NCI-H2029 treated with DMSO at 0.1 percent for 48 hours (cell line): ENCODE measurements at regions not wholly inside any gene's neighbourhood (a gene's known extent, or its start where the extent isn't known, plus 50 kb on each side); places are given as distances from the start of the nearest gene placed in this dataset.
"Not testable (repeated sequence)": the region's sequence is repeated elsewhere in the genome, so short reads cannot be mapped to it uniquely, and the experiment has no call there.

ENCODE experiments used
- DNase-seq: peaks from one replicate; lab custom pipeline; 2025; lab: John Stamatoyannopoulos, UW

DNA sequence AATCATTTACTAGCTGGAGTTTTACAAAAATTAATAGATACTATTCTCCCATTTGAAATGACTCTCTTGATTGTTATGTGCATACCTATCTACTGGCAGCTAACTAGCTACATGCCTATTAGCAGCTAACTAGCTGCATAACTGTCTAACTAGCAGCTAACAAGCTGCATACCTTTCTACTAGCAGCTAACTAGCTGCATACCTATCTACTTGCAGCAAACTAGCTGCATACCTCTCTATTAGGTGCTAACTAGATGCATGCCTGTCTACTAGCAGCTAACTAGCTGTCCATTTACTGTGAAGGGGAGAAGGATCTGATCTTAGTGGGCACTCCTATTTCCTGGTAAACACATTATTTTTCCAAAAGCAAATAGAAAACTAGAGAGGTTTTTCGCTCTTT is 439.4 kb upstream of the PFKP start:
- no peak for DNase-seq

GRCh38 chr10:2625094-2625493 is 442.3 kb upstream of the PFKP start:
- no peak for DNase-seq

DNA sequence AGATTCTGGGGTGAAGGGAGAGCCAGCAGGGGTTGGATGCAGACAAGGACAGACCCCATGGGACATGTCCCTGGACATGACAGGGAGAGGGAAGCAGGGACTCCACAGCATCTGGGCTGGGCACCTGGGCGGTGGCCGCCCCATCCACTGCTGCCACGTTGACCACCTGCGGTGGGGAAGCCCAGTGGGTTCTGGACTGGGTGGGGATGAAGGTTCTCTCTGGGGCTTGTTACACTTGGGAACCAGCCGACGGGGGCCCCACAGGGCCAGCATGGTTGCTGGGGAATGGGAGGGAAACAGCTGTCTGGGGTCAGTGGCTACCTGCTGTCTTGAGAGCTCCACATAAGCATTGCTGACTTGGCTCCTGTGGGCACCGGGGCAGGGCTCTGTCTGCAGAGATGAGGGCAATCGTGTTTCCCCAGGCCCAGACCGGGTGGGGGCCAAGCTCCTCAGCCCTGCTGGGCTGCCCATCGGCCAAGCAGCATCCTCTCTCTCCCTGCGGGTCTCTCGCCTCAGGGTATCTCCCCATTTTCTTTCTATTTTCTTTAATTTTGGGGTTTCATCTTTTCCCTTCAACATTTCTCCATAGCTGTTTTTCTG is 443.6 kb upstream of the PFKP start:
- no peak for DNase-seq

- no peak for DNase-seq
These were observed 446.4 kb upstream of the PFKP start for GRCh38 chr10:2620827-2621521.

DNA sequence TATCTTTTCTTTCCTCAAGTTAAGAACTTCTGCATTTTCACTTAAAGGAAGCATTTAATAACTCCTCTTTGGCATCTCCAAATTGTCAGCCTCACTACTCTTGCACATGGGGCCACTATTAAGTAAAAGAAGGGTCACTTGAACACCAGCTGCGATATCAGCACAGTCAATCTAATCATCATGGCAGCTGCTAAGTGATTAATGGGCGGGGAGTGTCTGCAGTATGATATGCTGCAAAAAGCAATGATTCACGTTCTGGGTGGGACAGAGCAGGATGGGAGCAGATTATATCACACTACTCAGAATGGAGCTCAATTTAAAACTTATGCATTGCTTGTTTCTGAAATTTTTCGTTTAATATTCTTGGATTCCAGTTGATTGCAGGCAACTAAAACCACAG is 447.4 kb upstream of the PFKP start:
- DNase-seq = no peak

GRCh38 chr10:2619472-2619871 is 447.9 kb upstream of the PFKP start:
- no peak for DNase-seq

GRCh38 chr10:2618690-2619089 is 448.7 kb upstream of the PFKP start:
- peak; percentile 12 for DNase-seq

DNA sequence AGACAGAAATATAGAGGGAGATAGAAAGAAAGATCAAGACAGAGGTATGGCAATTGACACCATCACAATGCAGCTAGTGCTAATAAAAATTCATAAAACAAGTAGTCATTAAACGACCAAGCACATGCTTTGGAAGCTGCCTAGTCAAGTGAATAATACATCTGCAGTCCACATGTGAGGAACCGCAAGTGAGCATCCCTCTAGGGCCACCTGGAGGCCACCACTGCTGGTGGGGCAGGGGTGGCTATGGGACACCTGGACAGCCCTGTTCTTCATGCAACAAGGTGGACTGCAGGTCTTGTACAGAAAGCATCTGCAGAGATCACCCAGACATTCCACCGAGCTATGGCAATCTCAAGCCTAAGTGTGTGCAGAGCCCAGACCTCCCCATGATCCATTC is 451.1 kb upstream of the PFKP start:
- no peak for DNase-seq

- no peak for DNase-seq
These were observed 455.7 kb upstream of the PFKP start for GRCh38 chr10:2611603-2612002.

DNA sequence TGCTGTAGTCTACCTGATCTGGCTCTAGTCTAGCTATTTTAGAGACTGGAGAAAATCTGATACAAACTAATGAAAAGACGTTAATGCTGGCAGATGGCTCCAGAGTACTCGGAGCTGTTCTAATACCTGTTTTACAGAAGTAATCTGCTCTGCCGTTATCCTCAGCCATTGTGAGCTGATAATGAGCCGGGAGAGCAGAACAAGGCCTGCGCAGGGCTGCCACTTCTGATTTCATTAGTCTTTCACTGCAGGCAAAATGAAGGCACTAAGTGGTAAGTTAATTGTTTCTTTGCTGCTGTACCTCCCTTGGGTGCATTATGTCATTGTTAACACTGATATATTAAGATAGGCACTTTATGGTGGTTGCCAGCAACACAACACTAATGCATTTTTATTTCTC is 456.4 kb upstream of the PFKP start:
- DNase-seq = no peak

GRCh38 chr10:2604891-2605290 is 462.5 kb upstream of the PFKP start:
- no peak for DNase-seq

GRCh38 chr10:2599571-2599970 is 467.8 kb upstream of the PFKP start:
- DNase-seq = no peak

DNA sequence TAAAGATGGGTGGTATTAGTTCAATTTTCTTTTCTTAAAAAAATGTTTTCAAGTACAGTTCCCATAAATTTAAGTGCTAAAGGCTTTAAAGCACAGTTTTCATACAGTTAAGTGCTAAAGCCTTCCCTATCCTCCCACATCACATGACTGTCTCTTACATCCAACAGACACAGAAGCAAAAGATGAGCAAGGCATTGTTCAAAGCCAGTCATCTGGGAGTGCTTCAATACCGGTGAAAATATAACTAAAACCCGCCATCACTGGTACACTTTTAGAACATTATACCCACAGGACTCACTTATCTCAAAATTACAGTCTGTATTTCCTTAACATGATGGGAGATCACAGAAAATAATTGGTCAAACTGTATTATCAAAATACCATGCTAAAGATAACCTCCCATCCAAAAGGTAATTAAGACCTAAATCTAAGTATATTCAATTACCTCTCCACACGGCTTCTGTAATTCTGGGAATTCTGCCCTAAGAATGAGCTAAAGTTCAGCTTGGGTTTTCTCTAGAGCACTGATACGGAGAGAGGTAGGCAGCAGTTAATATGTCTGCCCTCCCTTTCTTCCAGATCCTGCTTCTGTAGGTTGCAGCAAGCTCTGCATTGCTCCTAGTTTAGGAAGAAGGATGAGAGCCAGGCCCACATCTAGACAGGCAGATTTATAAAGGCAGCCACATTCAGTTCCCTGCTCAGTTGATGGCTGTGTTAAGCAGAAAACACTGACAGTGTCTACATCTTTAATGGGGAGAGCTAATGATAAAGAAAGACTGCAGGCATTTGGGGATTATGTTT is 474.8 kb upstream of the PFKP start:
- DNase-seq = no peak

- no peak for DNase-seq
These were observed 478.2 kb upstream of the PFKP start for GRCh38 chr10:2589196-2589595.

GRCh38 chr10:2584385-2584784 is 483.0 kb upstream of the PFKP start:
- no peak for DNase-seq

DNA sequence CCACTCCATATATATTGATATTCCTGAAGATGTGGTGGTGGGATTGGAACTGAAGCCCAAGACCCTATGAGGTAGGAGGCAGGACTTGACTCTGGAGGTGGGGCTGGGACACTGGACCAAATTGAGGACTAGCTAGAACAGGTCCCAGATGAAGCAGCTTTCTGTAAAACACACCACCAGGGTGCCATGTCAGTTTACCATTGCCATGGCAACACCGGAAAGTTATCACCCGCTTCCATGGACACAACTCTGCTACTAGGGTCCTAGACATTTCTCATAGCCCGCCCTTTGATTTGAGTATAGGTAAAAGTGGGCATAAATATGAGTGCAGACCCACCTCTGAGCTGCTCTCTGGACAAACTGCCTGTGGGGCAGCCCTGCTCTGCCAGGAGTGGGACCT is 490.5 kb upstream of the PFKP start:
- DNase-seq = no peak

GRCh38 chr10:2575460-2575859 is 491.9 kb upstream of the PFKP start:
- DNase-seq = no peak

DNA sequence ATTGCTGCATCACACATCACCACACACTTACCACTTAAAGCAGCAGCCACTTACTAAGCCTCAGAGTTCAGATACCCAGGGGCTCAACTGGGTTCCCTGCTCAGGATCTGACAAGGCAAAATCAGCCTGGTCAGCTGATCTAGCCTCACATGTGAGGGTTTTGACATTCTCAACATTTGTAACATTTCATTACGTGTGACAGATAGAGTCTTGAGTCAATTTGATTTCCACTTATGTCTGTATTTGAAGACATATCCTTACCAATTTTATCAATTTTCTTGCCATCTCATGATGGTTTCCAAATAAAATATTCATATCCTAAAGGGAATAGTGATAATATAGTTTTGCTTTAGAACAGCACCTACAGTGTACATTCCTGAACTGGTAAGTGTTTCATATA is 494.7 kb upstream of the PFKP start:
- no peak for DNase-seq

- DNase-seq = no peak
These were observed 510.5 kb upstream of the PFKP start for GRCh38 chr10:2556883-2557282.

GRCh38 chr10:2548071-2548470 is 519.3 kb upstream of the PFKP start:
- DNase-seq = no peak

DNA sequence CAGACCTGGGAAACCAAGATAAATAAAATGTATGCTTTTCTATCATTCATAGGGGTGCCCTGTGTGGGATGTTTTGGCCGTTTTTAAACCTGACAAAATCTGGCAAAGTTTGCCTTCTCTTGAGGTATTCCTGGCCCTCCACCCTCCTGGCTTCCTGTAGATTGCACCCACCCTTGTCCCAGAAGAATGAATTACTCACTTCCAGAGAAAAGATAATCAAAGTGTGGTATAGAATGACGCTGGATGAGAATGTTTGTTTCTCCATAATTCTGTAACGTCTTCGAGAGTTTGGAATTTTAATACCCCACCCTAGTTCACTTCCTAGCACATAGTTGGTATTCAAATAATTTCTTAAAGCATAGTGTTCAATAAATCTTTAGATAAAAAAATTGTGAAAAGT is 519.7 kb upstream of the PFKP start:
- no peak for DNase-seq

- not testable (repeated sequence) for DNase-seq
These were observed 520.5 kb upstream of the PFKP start for GRCh38 chr10:2546894-2547293.

DNA sequence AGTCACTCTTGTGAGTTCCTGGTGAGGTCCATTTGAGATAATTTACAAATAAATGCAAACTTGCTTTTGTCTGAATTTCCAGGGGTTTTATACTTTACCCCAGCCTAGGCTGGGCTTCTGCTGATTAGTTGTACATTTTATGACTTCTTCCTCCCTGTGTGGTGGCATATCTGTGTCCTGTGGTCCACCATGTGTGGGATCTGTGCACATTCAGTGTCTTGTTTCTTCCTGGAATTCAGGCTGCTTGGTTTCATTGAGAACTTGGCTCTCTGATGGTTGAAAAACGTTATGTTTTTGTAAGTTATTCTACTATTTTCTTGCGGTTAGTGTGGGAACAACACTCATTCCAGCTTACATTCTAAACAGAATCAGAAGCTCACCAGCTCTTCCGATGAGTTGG is 523.4 kb upstream of the PFKP start:
- DNase-seq = no peak
